ENCODE measurements at regions not wholly inside any gene's neighbourhood (a gene's known extent, or its start where the extent isn't known, plus 50 kb on each side); places are given as distances from the start of the nearest gene placed in this dataset.

DNA sequence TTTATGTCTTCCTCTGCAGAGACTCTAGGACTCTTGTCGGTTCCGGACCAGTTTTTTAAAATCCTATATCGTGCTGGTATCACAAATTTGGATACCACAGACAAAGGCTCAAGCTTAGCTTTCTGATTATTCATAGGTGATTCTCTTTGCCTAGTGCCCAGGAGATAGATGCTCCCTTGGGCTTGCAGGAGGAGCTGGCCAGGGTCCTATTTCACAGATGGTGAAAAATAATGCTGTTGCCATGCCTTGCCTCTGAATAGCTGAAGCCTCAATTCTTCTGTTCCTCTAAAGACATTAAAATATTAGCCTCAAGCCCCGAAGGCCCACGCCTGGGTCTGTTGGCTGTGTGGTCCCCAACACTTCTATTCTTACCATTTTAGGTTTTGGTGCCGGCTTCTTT, 123.9 kb upstream of the BACH2 start:
- TF ChIP-seq, protein P1, sequence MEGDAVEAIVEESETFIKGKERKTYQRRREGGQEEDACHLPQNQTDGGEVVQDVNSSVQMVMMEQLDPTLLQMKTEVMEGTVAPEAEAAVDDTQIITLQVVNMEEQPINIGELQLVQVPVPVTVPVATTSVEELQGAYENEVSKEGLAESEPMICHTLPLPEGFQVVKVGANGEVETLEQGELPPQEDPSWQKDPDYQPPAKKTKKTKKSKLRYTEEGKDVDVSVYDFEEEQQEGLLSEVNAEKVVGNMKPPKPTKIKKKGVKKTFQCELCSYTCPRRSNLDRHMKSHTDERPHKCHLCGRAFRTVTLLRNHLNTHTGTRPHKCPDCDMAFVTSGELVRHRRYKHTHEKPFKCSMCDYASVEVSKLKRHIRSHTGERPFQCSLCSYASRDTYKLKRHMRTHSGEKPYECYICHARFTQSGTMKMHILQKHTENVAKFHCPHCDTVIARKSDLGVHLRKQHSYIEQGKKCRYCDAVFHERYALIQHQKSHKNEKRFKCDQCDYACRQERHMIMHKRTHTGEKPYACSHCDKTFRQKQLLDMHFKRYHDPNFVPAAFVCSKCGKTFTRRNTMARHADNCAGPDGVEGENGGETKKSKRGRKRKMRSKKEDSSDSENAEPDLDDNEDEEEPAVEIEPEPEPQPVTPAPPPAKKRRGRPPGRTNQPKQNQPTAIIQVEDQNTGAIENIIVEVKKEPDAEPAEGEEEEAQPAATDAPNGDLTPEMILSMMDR (IDR thresholded peaks at IDR 0.05): no peak
- no peak overlapping the region for H3K27ac ChIP-seq
- DNase-seq (no peak), ATAC-seq (no peak)
- H3K36me3 ChIP-seq: no peaks in the 10 kb centered on the region
- intact Hi-C loops (cut with DNase I): no loop called here
- no peaks in the 10 kb centered on the region for H3K27me3 ChIP-seq
- H3K4me3 ChIP-seq: no peak overlapping the region
- no peaks in the 10 kb centered on the region for H3K4me1 ChIP-seq
- no peaks in the 10 kb centered on the region for H3K9me3 ChIP-seq

DNA sequence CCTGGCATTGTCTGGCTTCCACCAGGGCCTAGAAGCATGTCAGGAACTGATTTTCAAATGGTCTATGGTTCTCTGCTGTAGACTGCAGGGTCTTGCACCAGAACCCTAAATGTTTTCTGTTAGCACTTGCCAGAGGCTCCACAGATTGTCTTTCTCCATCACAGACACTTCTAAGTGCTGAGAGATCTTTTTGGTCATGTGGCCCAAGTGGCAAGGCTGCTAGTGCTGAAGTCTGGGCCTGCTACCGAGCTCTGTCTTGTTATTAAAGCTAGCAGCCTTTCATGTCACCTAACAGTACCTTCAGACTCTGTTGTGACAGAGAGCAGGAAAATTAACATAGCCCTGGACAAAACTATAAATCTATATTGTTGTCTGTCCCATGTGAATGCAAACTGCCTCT, 120.7 kb upstream of the BACH2 start:
- Histone ChIP-seq H3K36me3 (no peaks in the 10 kb centered on the region), H3K4me1 (peaks cover 0 to 5% of the 10 kb centered on the region in 2 donors), H3K9me3 (no peaks in the 10 kb centered on the region), H3K27me3 (peaks cover 0 to 5% of the 10 kb centered on the region in 2 donors), H3K4me3 (no peak overlapping the region), H3K27ac (no peak overlapping the region)
- intact Hi-C loops (cut with DNase I): no loop called here
- ATAC-seq (no peak), DNase-seq (no peak)
- TF ChIP-seq, protein P1 (IDR thresholded peaks at IDR 0.05): no peak

DNA sequence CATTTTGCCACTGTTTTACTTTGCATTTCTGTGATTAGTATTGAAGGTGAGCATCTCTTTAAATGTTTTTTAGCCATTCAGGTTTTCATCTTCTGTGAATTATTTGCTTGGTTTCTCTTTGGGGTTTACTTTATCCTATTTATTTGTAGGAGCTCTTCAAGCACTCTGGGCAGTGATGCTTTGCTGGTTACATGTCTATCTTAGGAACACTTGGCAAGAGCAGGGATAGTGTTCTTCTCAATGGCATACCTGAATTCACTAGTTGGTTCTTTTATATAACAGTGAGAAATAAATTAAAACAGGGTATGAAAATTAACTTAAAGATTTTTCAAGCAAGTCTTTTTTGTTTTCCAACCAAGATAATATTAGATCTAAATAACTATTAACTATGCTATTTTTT, 119.7 kb upstream of the BACH2 start:
- Histone ChIP-seq H3K27me3 (peaks cover 0 to 5% of the 10 kb centered on the region in 2 donors), H3K4me1 (peaks cover 0 to 5% of the 10 kb centered on the region in 2 donors), H3K27ac (no peak overlapping the region), H3K36me3 (no peaks in the 10 kb centered on the region), H3K9me3 (no peaks in the 10 kb centered on the region), H3K4me3 (no peak overlapping the region)
- ATAC-seq (no peak), DNase-seq (no peak)
- TF ChIP-seq, protein P1 (IDR thresholded peaks at IDR 0.05): no peak
- intact Hi-C loops (cut with DNase I): no loop called here

DNA sequence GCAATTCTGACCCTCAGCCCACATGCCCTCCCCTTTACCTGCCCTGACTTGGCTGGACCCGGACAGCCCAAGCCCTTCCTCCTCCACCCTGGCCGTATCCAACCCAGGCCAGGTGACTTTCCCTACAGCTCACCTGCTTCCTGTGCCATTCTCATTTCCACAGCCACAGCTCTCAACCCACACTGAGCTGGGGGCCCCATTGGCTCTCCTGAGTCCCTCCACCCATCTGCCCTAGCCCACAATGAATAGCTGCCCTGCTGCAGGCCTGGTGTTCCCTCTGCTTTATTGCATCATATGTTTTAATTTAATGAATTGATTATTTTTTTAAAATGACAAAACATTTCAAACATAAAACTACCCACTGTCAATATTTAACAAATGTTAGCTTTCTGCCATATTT, 118.5 kb upstream of the BACH2 start:
- ATAC-seq (no peak), DNase-seq (no peak)
- peaks cover 0 to 5% of the 10 kb centered on the region in 2 donors for H3K27me3 ChIP-seq
- H3K9me3 ChIP-seq: no peaks in the 10 kb centered on the region
- peaks cover 0 to 5% of the 10 kb centered on the region in 2 donors for H3K4me1 ChIP-seq
- TF ChIP-seq, protein P1 (IDR thresholded peaks at IDR 0.05): no peak
- no peak overlapping the region for H3K4me3 ChIP-seq
- no peaks in the 10 kb centered on the region for H3K36me3 ChIP-seq
- intact Hi-C loops (cut with DNase I): no loop called here
- no peak overlapping the region for H3K27ac ChIP-seq

DNA sequence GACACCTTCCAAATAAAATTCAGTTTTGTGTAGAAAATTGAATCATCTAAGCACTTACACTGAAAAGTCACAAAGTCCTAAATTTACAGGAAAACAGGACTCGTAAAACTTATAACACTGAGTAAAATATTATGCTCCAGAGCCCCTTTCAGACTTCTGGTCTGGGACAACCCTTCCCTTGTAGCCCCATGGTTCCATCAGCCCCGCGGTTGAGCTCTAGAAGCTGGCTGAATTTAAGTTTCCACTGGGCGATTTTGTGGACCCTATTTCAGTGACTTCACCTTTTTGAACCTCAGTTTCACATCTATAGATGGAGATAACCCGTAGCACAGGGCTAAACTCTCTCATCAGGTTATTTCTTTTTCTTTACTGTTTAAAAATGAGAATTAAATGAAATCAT, 117.7 kb upstream of the BACH2 start:
- peaks cover 0 to 5% of the 10 kb centered on the region in 2 donors for H3K27me3 ChIP-seq
- TF ChIP-seq, protein P1 (IDR thresholded peaks at IDR 0.05): no peak
- H3K36me3 ChIP-seq: no peaks in the 10 kb centered on the region
- intact Hi-C loops (cut with DNase I): no loop called here
- H3K4me1 ChIP-seq: peaks cover 0 to 5% of the 10 kb centered on the region in 2 donors
- ATAC-seq: no peak
- no peak for DNase-seq
- no peak overlapping the region for H3K4me3 ChIP-seq
- no peak overlapping the region for H3K27ac ChIP-seq
- no peaks in the 10 kb centered on the region for H3K9me3 ChIP-seq
